HCT116 (cell line): ENCODE measurements at regions not wholly inside any gene's neighbourhood (a gene's known extent, or its start where the extent isn't known, plus 50 kb on each side); places are given as distances from the start of the nearest gene placed in this dataset.

ENCODE experiments used
- ATAC-seq: fragments of 200-7000 bp; cut with Tn5 transposase; 2 replicates; pipeline ENCODE4 v1.9.1; 2020; ENCODE audit warnings: mild to moderate bottlenecking, moderate library complexity
- BruUV-seq: library from RNA; stranded (reverse); fragments of 400-500 nt; replicated peaks from 2 replicates; lab custom pipeline; 2021; lab: Mats Ljungman, UMichigan
- CTCF ChIA-PET: fragments of 300-600 bp; sonication (Branson Sonifier 250); formaldehyde crosslinking; loops from one replicate; lab custom pipeline; 2021; ENCODE audit warnings: antibody characterized with exemption; lab: Charles Lee
- POLR2A ChIA-PET: fragments of 300-600, 350-600 bp; sonication (Branson Sonifier 250); formaldehyde crosslinking; loops from one replicate; lab custom pipeline; 2021; ENCODE audit warnings: antibody characterized with exemption; lab: Charles Lee
- RAD21 ChIA-PET, 2 experiments: fragments of 300-600 bp; sonication (Branson Sonifier 250); formaldehyde crosslinking; loops; one replicate each; lab custom pipeline; 2023; ENCODE audit warnings: low total read pairs in 2 of 2; ENCODE audit not compliant: uncharacterized antibody in 2 of 2, unreplicated experiment in 2 of 2, low non-redundant PET in 1 of 2; lab: Charles Lee
- DNase-seq: peaks from one replicate; pipeline ENCODE4 v3.0.0-alpha.2; 2010; ENCODE audit warnings: low read depth, low spot score
- H2AFZ ChIP-seq: fragments of 200-600 bp; shearing (Covaris generic), sonication (generic); 2 replicates; pipeline ENCODE4 v1.6.1; 2017; ENCODE audit warnings: low read depth, mixed run types, mixed read lengths, antibody characterized with exemption, low read length; ENCODE audit not compliant: poor library complexity, severe bottlenecking
- H3K27ac ChIP-seq: 2 replicates; pipeline ENCODE4 v1.5.1; 2012; ENCODE audit warnings: low read depth, low read length
- H3K27me3 ChIP-seq: fragments of 200-600 bp; sonication (generic); 2 replicates; pipeline ENCODE4 v1.6.1; 2016; ENCODE audit warnings: mixed run types, low read length, mixed read lengths; ENCODE audit not compliant: insufficient read depth
- H3K36me3 ChIP-seq, 2 experiments: fragments of 200-500 bp in 1 of 2; fragments of 200-600 bp in 1 of 2; sonication (Bioruptor generic) in 1 of 2; sonication (generic) in 1 of 2; 2 replicates each; pipeline versions ENCODE4 v1.5.1 to v1.6.1; 2014 to 2016; ENCODE audit warnings: low read length in 2 of 2, inconsistent platforms in 1 of 2, mixed read lengths in 1 of 2, mixed run types in 1 of 2; ENCODE audit not compliant: insufficient read depth in 2 of 2, control insufficient read depth in 1 of 2
- H3K4me1 ChIP-seq, 2 experiments: fragments of 200-600 bp in 1 of 2; sonication (generic) in 1 of 2; 2 replicates each; pipeline versions ENCODE4 v1.5.1 to v1.6.1; 2012 to 2017; ENCODE audit warnings: low read length in 2 of 2, inconsistent platforms in 1 of 2, mild to moderate bottlenecking in 1 of 2, mixed read lengths in 1 of 2, mixed run types in 1 of 2, moderate library complexity in 1 of 2; ENCODE audit not compliant: insufficient read depth in 2 of 2, control insufficient read depth in 1 of 2
- H3K4me2 ChIP-seq: fragments of 200-600 bp; sonication (generic); 2 replicates; pipeline ENCODE4 v1.6.1; 2017; ENCODE audit warnings: mixed run types, low read length, mixed read lengths
- H3K4me3 ChIP-seq, 2 experiments: fragments of 200-600 bp in 1 of 2; sonication (generic) in 1 of 2; replicated peaks in 1 of 2; 2 replicates each; pipeline ENCODE4 v1.5.1; 2011 to 2016; ENCODE audit warnings: low read length in 2 of 2, control low read depth in 1 of 2, low read depth in 1 of 2, mild to moderate bottlenecking in 1 of 2, mixed read lengths in 1 of 2, mixed run types in 1 of 2
- H3K79me2 ChIP-seq: fragments of 200-600 bp; sonication (generic); 2 replicates; pipeline ENCODE4 v1.6.1; 2017; ENCODE audit warnings: mild to moderate bottlenecking, mixed run types, low read length, moderate library complexity, mixed read lengths; ENCODE audit not compliant: insufficient read depth
- H3K9ac ChIP-seq: fragments of 200-600 bp; sonication (generic); 2 replicates; pipeline ENCODE4 v1.6.1; 2016; ENCODE audit warnings: low read length, mixed read lengths
- H3K9me2 ChIP-seq: fragments of 200-600 bp; sonication (generic), shearing (Covaris generic); 2 replicates; pipeline ENCODE4 v1.6.1; 2017; ENCODE audit warnings: mixed run types, mild to moderate bottlenecking, moderate library complexity; ENCODE audit not compliant: insufficient read depth
- H3K9me3 ChIP-seq, 2 experiments: fragments of 200-500 bp in 1 of 2; fragments of 200-600 bp in 1 of 2; sonication (Bioruptor generic) in 1 of 2; sonication (generic) in 1 of 2; 2 replicates each; pipeline ENCODE4 v1.6.1; 2014 to 2017; ENCODE audit warnings: low read length in 2 of 2, mixed read lengths in 2 of 2, inconsistent platforms in 1 of 2, low read depth in 1 of 2, mild to moderate bottlenecking in 1 of 2, mixed run types in 1 of 2, moderate library complexity in 1 of 2; ENCODE audit not compliant: control insufficient read depth in 1 of 2, insufficient read depth in 1 of 2
- H4K20me1 ChIP-seq: fragments of 200-600 bp; sonication (generic), shearing (Covaris generic); 2 replicates; pipeline ENCODE4 v1.6.1; 2017; ENCODE audit warnings: mixed run types, mild to moderate bottlenecking, moderate library complexity; ENCODE audit not compliant: insufficient read depth
- ATF3 ChIP-seq: IDR thresholded peaks from 2 replicates; pipeline ENCODE4 v1.6.1; 2012
- CEBPB ChIP-seq: IDR thresholded peaks from 2 replicates; pipeline ENCODE4 v1.6.1; 2012; ENCODE audit warnings: low read depth
- EGR1 ChIP-seq: IDR thresholded peaks from 2 replicates; pipeline ENCODE4 v1.6.1; 2012; ENCODE audit warnings: low read depth
- ELF1 ChIP-seq: IDR thresholded peaks from 2 replicates; pipeline ENCODE4 v1.6.1; 2012; ENCODE audit warnings: low read depth, borderline replicate concordance
- EZH2 ChIP-seq: fragments of 200-600 bp; sonication (generic); IDR thresholded peaks from 2 replicates; pipeline ENCODE4 v1.6.1; 2017; ENCODE audit warnings: antibody characterized with exemption, mixed run types
- EZH2phosphoT487 ChIP-seq: fragments of 200-600 bp; IDR thresholded peaks from 2 replicates; pipeline ENCODE4 v1.6.1; 2018; ENCODE audit warnings: antibody characterized with exemption, borderline replicate concordance
- JUND ChIP-seq: IDR thresholded peaks from 2 replicates; pipeline ENCODE4 v1.6.1; 2012
- POLR2A ChIP-seq: IDR thresholded peaks from 2 replicates; pipeline ENCODE4 v1.7.0; 2011; ENCODE audit warnings: borderline replicate concordance; ENCODE audit not compliant: insufficient read depth, insufficient read length; ENCODE audit errors: extremely low read depth
- POLR2AphosphoS5 ChIP-seq: IDR thresholded peaks from 2 replicates; pipeline ENCODE4 v1.6.1; 2011; ENCODE audit warnings: mild to moderate bottlenecking, low read depth, low read length, moderate library complexity
- SIN3A ChIP-seq: IDR thresholded peaks from 2 replicates; pipeline ENCODE4 v1.6.1; 2012; ENCODE audit warnings: low read depth
- TCF7L2 ChIP-seq: IDR thresholded peaks from 2 replicates; pipeline ENCODE4 v1.7.0; 2011; ENCODE audit warnings: borderline replicate concordance, inconsistent platforms; ENCODE audit not compliant: insufficient read depth, insufficient read length; ENCODE audit errors: extremely low read depth
- YY1 ChIP-seq: IDR thresholded peaks from 2 replicates; pipeline ENCODE4 v1.6.1; 2011; ENCODE audit warnings: low read length, low read depth, moderate library complexity, mild to moderate bottlenecking; ENCODE audit not compliant: insufficient replicate concordance; ENCODE audit errors: extremely low read depth
- ZBTB33 ChIP-seq: IDR thresholded peaks from 2 replicates; pipeline ENCODE4 v1.6.1; 2011; ENCODE audit warnings: mild to moderate bottlenecking, low read length, moderate library complexity; ENCODE audit not compliant: insufficient replicate concordance; ENCODE audit errors: extremely low read depth
- ZFX ChIP-seq: fragments of 450-650 bp; IDR thresholded peaks from 2 replicates; pipeline ENCODE4 v1.6.1; 2017
- ZNF274 ChIP-seq: fragments of 200-500 bp; sonication (Bioruptor generic); IDR thresholded peaks from 2 replicates; pipeline ENCODE4 v1.6.1; 2014; ENCODE audit warnings: mild to moderate bottlenecking, low read depth, low read length, inconsistent platforms
- intact Hi-C: fragments of 100-400 bp; cut with micrococcal nuclease; formaldehyde crosslinking; loops from 2 replicates; pipeline ENCODE4 v1.10.0; 2022
- TF ChIP-seq, protein P1 (sequence below): IDR thresholded peaks from 2 replicates; pipeline ENCODE4 v1.6.1; 2012; ENCODE audit warnings: low read depth

- TF ChIP-seq ZBTB33 (no peak), POLR2A (no peak), YY1 (no peak), EZH2 (no peak), EGR1 (no peak), TCF7L2 (no peak), EZH2phosphoT487 (no peak), ZNF274 (no peak), CEBPB (no peak), ATF3 (no peak), JUND (no peak), SIN3A (no peak), ELF1 (no peak), POLR2AphosphoS5 (no peak), ZFX (no peak)
- TF ChIP-seq, protein P1, sequence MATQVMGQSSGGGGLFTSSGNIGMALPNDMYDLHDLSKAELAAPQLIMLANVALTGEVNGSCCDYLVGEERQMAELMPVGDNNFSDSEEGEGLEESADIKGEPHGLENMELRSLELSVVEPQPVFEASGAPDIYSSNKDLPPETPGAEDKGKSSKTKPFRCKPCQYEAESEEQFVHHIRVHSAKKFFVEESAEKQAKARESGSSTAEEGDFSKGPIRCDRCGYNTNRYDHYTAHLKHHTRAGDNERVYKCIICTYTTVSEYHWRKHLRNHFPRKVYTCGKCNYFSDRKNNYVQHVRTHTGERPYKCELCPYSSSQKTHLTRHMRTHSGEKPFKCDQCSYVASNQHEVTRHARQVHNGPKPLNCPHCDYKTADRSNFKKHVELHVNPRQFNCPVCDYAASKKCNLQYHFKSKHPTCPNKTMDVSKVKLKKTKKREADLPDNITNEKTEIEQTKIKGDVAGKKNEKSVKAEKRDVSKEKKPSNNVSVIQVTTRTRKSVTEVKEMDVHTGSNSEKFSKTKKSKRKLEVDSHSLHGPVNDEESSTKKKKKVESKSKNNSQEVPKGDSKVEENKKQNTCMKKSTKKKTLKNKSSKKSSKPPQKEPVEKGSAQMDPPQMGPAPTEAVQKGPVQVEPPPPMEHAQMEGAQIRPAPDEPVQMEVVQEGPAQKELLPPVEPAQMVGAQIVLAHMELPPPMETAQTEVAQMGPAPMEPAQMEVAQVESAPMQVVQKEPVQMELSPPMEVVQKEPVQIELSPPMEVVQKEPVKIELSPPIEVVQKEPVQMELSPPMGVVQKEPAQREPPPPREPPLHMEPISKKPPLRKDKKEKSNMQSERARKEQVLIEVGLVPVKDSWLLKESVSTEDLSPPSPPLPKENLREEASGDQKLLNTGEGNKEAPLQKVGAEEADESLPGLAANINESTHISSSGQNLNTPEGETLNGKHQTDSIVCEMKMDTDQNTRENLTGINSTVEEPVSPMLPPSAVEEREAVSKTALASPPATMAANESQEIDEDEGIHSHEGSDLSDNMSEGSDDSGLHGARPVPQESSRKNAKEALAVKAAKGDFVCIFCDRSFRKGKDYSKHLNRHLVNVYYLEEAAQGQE = no peak
- Histone ChIP-seq H4K20me1 (no peaks in the 10 kb centered on the region), H3K4me3 (no peak overlapping the region), H3K4me2 (no peak overlapping the region), H3K9me3 (peaks cover 4 to 46% of the 10 kb centered on the region in 2 experiments; a peak in 2 of 4 replicates), H3K9ac (no peak overlapping the region), H3K27ac (no peak overlapping the region), H3K79me2 (no peaks in the 10 kb centered on the region), H3K4me1 (no peaks in the 10 kb centered on the region), H3K36me3 (no peaks in the 10 kb centered on the region), H2AFZ (no peak overlapping the region), H3K27me3 (no peaks in the 10 kb centered on the region), H3K9me2 (no peaks in the 10 kb centered on the region)
- RAD21 ChIA-PET = no interaction called here
- DNase-seq (no peak), ATAC-seq (no peak)
- no TSS peak for BruUV-seq
- intact Hi-C loops = no loop called here
- POLR2A ChIA-PET = no interaction called here
- CTCF ChIA-PET = no interaction called here
Measured at GRCh38 chr9:23586906-23587305, 239.1 kb downstream of the ELAVL2 start.
